Muscle of leg (tissue), 3 donors: ENCODE measurements at regions not wholly inside any gene's neighbourhood (a gene's known extent, or its start where the extent isn't known, plus 50 kb on each side); places are given as distances from the start of the nearest gene placed in this dataset.

Source experiments
- DNase-seq: peaks from one replicate; pipeline ENCODE4 v3.0.0; 2013
- H3K27ac ChIP-seq: one replicate; pipeline ENCODE4 v1.5.1; 2013; ENCODE audit warnings: mild to moderate bottlenecking, low read length, control low read depth
- H3K27me3 ChIP-seq: one replicate; pipeline ENCODE4 v1.6.1; 2013; ENCODE audit warnings: low read length; ENCODE audit not compliant: control insufficient read depth, insufficient read depth
- H3K36me3 ChIP-seq: one replicate; pipeline ENCODE4 v1.6.1; 2013; ENCODE audit warnings: low read length; ENCODE audit not compliant: control insufficient read depth, insufficient read depth
- H3K4me1 ChIP-seq: one replicate; pipeline ENCODE4 v1.6.1; 2013; ENCODE audit warnings: low read length; ENCODE audit not compliant: control insufficient read depth, insufficient read depth
- H3K4me3 ChIP-seq: one replicate; pipeline ENCODE4 v1.5.1; 2013; ENCODE audit warnings: low read length, control low read depth
- H3K9me3 ChIP-seq: replicated peaks from 2 replicates; pipeline ENCODE4 v1.6.1; 2013; ENCODE audit warnings: low read depth, low read length; ENCODE audit not compliant: control insufficient read depth
- WGBS: methylation state at CpG from one replicate; pipeline ENCODE4 v1.1.5; 2013; ENCODE audit warnings: missing lambda C conversion rate; ENCODE audit not compliant: insufficient coverage; 5-methylcytosine and 5-hydroxymethylcytosine counted together

DNA sequence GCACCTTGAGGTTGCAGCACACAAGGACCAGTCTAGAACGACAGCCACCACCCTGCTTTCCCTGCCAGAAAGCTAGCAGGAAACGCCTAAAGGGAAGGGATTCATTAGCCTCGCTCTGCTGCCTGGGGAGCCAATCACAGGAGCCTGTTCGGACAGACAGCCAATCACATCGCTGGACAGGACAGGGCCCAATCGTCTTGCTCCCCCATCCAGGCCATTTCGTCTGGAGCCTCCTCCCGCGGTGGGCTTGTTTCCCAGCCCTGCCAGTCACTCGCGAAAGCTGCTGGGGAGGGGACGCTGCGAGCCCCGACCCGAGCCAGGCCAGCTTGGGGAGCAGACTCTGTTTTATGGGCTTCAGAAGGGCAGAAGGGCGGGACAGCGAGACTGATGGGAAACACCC lies 79.8 kb upstream of the NCAM1 start:
- 19% methylated on average over 13 of the region's 17 CpGs for WGBS
- Histone ChIP-seq H3K4me3 (peak overlapping the region; percentile 39), H3K36me3 (no peaks in the 10 kb centered on the region), H3K4me1 (peaks cover 26% of the 10 kb centered on the region), H3K27me3 (no peaks in the 10 kb centered on the region), H3K27ac (peak overlapping the region; percentile 65), H3K9me3 (no peaks in the 10 kb centered on the region)
- peak; percentile 93 for DNase-seq

DNA sequence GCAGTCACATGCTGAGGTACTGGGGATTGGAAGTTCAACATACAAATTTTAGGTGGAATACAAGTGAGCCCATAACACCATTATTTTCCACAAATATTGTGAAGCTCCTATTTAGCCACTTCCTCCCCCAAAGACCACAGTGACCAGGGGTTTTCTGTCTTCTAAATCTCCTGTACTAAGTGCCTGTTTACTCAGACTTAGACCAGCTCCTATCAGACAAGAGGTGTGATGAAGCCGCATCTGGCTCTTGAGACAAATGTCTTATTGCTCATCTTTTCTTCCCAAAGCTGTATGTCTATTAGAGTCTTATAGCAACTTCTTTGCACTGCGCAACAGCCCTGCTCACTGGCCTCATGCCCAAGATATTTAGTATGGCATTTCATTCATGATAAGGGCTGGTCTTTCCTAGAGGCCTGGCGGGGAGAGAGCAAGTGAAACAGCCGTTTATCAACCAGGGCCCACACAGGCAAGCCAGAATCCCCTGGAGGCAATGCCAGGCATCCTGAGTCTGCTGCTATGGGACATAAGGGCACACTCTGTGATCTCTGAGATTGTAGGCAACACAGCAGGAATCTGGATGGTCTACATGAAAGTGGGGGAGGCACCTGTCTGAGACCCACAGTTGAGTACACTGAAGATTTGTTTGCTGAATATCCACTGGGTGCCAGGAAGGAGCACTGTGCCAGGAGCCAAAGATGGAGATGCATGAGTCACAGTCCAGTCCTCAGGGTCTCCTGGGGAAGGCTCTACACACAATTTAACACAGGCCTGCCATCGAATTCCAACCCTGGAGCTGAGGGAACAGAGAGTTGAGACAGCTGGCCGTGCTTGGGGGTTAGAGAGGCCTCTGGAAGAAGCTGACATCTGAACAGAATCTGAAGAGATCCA lies 78.5 kb upstream of the NCAM1 start:
- Histone ChIP-seq H3K4me3 (no peak overlapping the region), H3K4me1 (peaks cover 22% of the 10 kb centered on the region), H3K27ac (peak overlapping the region; percentile 31), H3K36me3 (no peaks in the 10 kb centered on the region), H3K9me3 (no peaks in the 10 kb centered on the region), H3K27me3 (no peaks in the 10 kb centered on the region)
- peak; percentile 53 for DNase-seq
- WGBS = 84% methylated on average over 3 of the region's 6 CpGs

DNA sequence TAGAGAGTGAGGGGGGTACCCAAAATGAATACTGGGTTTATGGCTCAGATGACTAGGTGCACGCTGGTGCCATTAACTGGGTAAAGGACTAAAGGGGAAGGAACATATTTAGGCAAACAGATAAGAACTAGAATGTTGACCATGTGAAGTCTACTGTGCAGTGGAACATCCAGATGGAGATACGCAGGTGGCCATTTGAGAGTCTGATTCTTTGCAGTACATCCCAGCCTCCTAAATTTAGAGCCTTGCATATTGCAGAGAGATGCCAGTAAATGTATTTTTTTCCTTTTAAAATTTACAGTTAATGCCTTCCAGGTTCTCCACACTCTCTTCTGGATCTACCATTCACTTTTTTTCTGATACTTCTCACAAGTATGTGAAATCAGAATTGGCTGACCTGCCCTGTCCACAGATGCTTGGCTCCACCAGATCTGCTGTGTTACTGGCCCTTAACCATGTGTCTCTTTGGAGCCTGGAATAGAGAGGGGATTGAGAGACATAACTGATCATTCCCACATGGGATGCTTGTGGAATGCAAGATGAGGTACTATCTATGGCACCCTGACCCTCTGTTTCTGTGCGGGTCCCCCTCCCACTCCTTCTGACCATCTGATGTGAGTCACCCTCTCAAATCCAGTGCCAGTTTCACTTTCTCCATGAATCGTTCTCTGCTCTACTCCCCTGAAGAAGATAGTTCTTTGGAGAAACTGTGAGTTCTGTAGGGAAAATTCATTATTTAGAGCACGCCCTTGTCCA lies 77.0 kb upstream of the NCAM1 start:
- no peak overlapping the region for H3K27ac ChIP-seq
- peak; percentile 57 for DNase-seq
- H3K9me3 ChIP-seq = no peaks in the 10 kb centered on the region
- WGBS = 90% methylated on average over 1 of the region's 5 CpGs
- H3K4me3 ChIP-seq = no peak overlapping the region
- no peaks in the 10 kb centered on the region for H3K27me3 ChIP-seq
- H3K4me1 ChIP-seq = peaks cover 14% of the 10 kb centered on the region
- H3K36me3 ChIP-seq = no peaks in the 10 kb centered on the region

DNA sequence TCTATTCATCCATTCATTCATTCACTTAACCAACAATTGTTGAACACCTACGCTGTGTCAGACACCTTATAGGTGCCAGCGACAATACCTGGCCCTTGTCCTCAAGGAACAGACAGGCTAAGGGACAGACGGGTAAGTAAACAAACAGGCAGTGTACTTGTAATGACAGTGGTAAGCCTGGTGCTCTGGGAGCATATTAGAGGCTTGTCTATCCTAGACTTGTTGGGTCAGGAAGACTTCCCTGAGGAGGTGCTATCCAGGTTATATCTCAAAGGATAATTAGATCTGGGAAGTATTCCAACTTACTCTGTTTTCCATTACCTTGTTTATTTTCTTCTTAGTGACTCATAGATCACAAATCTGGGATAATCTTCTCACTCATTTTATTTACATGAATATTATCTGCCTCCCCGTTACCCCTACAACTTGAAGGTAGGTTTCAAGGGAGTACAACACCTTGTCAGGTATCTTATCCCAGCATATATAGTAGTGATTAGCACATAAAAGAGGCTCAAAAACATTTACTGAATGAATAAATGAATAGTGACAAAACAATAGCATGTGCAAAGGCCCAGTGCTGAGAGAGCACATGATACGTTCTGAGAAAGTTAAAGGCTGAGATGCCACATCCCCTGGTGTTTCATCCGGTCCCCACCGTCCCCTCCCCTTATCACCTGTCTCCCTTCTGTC lies 75.3 kb upstream of the NCAM1 start:
- no peak overlapping the region for H3K4me3 ChIP-seq
- DNase-seq = no peak
- WGBS = 87% methylated on average over 5 of the region's 7 CpGs
- no peaks in the 10 kb centered on the region for H3K36me3 ChIP-seq
- no peak overlapping the region for H3K27ac ChIP-seq
- no peaks in the 10 kb centered on the region for H3K9me3 ChIP-seq
- H3K4me1 ChIP-seq = peaks cover 14% of the 10 kb centered on the region
- H3K27me3 ChIP-seq = no peaks in the 10 kb centered on the region

DNA sequence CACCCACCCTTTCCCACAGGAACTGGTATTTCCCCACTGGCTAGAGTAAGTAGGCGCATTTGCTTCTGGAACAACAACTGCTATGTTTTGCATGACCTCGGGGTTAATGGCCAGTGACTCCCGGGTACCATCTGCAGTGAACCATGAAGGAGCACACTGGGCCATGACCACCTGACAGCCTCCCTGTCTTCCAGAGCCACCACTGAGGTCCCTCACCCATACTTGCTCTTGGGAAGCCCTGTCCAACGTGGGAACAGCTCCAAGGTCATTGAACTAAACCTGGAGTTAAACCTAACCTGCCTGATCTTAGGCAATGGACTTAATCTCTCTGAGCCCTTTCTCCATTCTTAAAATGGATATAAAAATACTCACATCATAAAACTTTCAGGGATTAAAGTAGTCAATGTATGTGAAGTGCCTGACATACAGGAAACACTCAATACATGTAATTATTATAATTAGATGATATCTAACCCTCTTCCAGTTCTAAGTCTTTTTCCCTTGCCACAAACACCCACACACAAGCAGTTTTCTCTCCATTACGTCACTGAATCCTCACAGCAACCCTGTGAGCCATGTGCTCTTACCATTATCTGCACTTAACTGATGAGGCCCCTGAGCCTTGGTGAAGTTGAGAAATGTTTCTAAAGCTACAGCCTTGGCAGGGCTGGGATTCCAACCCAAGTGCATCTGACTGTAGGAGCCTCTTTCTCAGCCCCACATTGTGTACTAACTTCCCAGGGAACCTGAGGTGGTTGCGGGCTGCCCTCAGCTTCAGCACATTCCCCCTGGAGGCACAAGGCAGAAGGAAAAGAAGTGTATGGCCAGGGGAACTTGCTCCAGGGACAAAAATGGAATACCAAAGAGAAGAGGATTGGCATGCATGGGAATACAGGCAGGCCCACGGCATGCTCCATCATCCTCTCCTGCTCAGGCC lies 74.5 kb upstream of the NCAM1 start:
- 78% methylated on average over 4 of the region's 7 CpGs for WGBS

DNA sequence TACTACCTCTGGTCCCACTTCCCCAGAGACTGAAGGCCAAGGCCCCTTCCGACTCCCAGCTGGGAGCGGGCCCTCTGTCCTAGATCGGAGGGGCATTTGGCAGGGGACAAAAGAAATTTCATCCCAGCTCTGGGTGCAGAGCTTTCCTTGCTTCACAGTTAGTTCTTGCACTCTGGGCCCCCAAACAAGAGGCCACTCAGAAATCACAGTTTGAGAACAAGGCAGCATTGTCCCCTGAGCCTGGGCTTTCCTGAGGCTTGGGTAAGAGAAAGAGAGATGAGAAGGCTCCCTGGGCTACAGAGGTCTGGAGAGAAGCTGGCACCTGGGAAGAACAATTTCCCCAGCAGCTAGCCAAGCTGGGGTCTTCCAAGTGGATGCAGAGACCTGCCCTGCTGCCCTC lies 71.8 kb upstream of the NCAM1 start:
- Histone ChIP-seq H3K27ac (no peak overlapping the region), H3K4me3 (no peak overlapping the region), H3K4me1 (peaks cover 3% of the 10 kb centered on the region), H3K9me3 (no peaks in the 10 kb centered on the region), H3K36me3 (no peaks in the 10 kb centered on the region), H3K27me3 (peaks cover 4% of the 10 kb centered on the region)
- WGBS = 96% methylated on average over 3 of the region's 3 CpGs
- DNase-seq = no peak

More for the DNA sequence above, 74.5 kb upstream of the NCAM1 start:
- Histone ChIP-seq H3K4me1 (peaks cover 11% of the 10 kb centered on the region), H3K27ac (no peak overlapping the region), H3K36me3 (no peaks in the 10 kb centered on the region), H3K4me3 (no peak overlapping the region), H3K9me3 (no peaks in the 10 kb centered on the region), H3K27me3 (peaks cover 4% of the 10 kb centered on the region)
- DNase-seq = peak; percentile 56

DNA sequence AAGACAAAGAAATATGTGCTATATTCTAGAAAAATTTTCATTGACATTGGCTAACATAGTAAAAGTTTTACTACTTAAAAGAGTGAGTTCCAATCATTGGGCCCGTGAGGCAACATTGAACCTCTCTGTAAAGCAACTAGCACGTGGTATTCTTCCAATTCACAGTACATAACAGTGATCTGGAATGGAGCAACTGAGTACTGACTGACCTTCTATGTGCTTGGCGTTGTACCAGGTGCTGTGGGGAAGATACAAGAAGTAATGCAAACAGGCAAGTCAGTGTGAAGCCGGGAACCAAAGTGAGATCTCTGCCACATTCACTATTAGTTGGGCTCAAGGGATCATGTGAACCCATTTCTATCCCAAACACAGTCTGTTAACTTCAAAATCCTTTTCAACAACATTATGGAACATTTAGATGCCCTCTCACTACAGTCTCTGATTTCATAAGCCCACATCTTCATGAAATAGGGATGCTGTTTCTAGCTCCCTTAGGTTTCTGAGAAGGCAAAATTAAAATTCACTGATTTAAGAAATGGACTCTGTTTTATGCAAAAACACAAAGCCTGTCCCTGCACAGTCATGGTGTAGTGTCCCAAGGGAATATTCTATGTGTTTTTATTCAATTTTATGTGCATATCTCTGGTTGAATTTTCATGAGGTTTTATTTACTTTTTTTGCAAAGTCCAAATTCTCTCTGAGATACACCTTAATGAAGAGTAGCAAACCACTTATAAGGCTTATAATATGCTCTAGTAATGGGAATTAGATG lies 61.8 kb upstream of the NCAM1 start:
- DNase-seq = no peak
- Histone ChIP-seq H3K9me3 (no peaks in the 10 kb centered on the region), H3K4me1 (peaks cover 2% of the 10 kb centered on the region), H3K27ac (no peak overlapping the region), H3K4me3 (no peak overlapping the region), H3K27me3 (no peaks in the 10 kb centered on the region), H3K36me3 (no peaks in the 10 kb centered on the region)
- no CpG with 5 or more reads among the region's 4 CpGs for WGBS

DNA sequence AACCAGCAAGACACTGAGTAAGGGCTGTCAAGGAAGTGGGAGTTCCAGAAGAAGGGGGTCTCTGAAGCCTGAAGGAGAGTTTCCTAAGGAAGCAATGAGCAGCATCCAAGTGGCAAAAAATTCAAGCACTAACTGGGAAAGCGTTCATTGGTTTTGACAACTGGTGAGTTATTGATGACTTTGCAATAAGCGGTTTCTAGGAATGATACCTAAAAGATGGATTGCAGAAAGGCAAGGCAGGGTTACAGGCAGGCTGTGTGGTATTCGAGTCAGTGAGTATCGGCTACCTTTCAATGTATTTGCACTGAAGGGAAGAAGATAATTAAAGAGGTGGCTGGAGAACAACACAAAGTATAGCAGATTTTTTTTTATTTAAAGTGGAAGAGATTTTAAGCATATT lies 59.3 kb upstream of the NCAM1 start:
- H3K27ac ChIP-seq = no peak overlapping the region
- no peak overlapping the region for H3K4me3 ChIP-seq
- 84% methylated on average over 3 of the region's 4 CpGs for WGBS
- H3K36me3 ChIP-seq = no peaks in the 10 kb centered on the region
- H3K4me1 ChIP-seq = peaks cover 2% of the 10 kb centered on the region
- no peaks in the 10 kb centered on the region for H3K27me3 ChIP-seq
- no peaks in the 10 kb centered on the region for H3K9me3 ChIP-seq
- no peak for DNase-seq
